GM12878 (cell line): ENCODE measurements at regions not wholly inside any gene's neighbourhood (a gene's known extent, or its start where the extent isn't known, plus 50 kb on each side); places are given as distances from the start of the nearest gene placed in this dataset.

ENCODE experiments used
- ATAC-seq: fragments of 200-7000 bp; cut with Tn5 transposase; 3 replicates; pipeline ENCODE4 v1.9.1; 2020; ENCODE audit warnings: mild to moderate bottlenecking, moderate library complexity
- BruUV-seq: library from RNA; stranded (reverse); fragments of 400-500 nt; replicated peaks from 2 replicates; lab custom pipeline; 2021; lab: Mats Ljungman, UMichigan
- CTCF ChIA-PET: fragments of 300-600 bp; sonication (Branson Sonifier 250); formaldehyde crosslinking; extraction: SDS; loops from one replicate; lab custom pipeline; 2021; ENCODE audit warnings: inconsistent platforms; lab: Yijun Ruan, JAX
- POLR2A ChIA-PET: fragments of 350-600 bp; formaldehyde crosslinking; extraction: SDS; loops from one replicate; lab custom pipeline; 2021; ENCODE audit warnings: inconsistent platforms; lab: Charles Lee
- RAD21 ChIA-PET: fragments of 300-600 bp; sonication (Branson Sonifier 250); formaldehyde crosslinking; loops from one replicate; lab custom pipeline; 2023; ENCODE audit warnings: antibody characterized with exemption; ENCODE audit not compliant: unreplicated experiment; lab: Charles Lee
- SMC1A ChIA-PET: fragments of 300-600 bp; sonication (Branson Sonifier 250); formaldehyde crosslinking; loops from one replicate; lab custom pipeline; 2023; ENCODE audit not compliant: unreplicated experiment, uncharacterized antibody; lab: Charles Lee
- DNase-seq: peaks from one replicate; pipeline ENCODE4 v3.0.0-alpha.2; 2011; ENCODE audit warnings: low read depth, low spot score
- FAIRE-seq: peaks from 3 replicates; lab custom pipeline; 2011; peaks lifted over from hg19 to GRCh38; lab: Jason Lieb, UNC
- H2AFZ ChIP-seq: 2 replicates; pipeline ENCODE4 v1.6.0; 2011; ENCODE audit warnings: low read depth, low read length, control low read depth; ENCODE audit not compliant: control insufficient read depth
- H3K27ac ChIP-seq: 2 replicates; pipeline ENCODE4 v1.5.1; 2011; ENCODE audit warnings: control low read depth; ENCODE audit not compliant: control insufficient read depth, insufficient read depth
- H3K27me3 ChIP-seq, 2 experiments: replicated peaks in 1 of 2; 2 replicates each; pipeline versions ENCODE4 v1.6.0 to v1.6.1; 2011; ENCODE audit warnings: low read length in 1 of 2; ENCODE audit not compliant: control insufficient read depth in 2 of 2, insufficient read depth in 2 of 2
- H3K36me3 ChIP-seq, 2 experiments: 2 replicates each; pipeline ENCODE4 v1.5.1; 2011; ENCODE audit warnings: low read length in 1 of 2; ENCODE audit not compliant: control insufficient read depth in 2 of 2, insufficient read depth in 2 of 2
- H3K4me1 ChIP-seq: 2 replicates; pipeline ENCODE4 v1.6.1; 2011; ENCODE audit warnings: mild to moderate bottlenecking, low read length, moderate library complexity, mixed read lengths; ENCODE audit not compliant: control insufficient read depth, insufficient read depth
- H3K4me2 ChIP-seq: 2 replicates; pipeline ENCODE4 v1.6.0; 2011; ENCODE audit warnings: control low read depth; ENCODE audit not compliant: control insufficient read depth, insufficient read depth
- H3K4me3 ChIP-seq: fragments of 200-600 bp; sonication (generic); 2 replicates; pipeline ENCODE4 v1.5.1; 2016
- H3K79me2 ChIP-seq: 2 replicates; pipeline ENCODE4 v1.6.0; 2011; ENCODE audit warnings: low read length; ENCODE audit not compliant: control insufficient read depth, insufficient read depth
- H3K9ac ChIP-seq: 2 replicates; pipeline ENCODE4 v1.8.0; 2011; ENCODE audit warnings: low read length, control low read depth, mixed read lengths; ENCODE audit not compliant: control insufficient read depth, insufficient read depth
- H3K9me3 ChIP-seq: replicated peaks from 3 replicates; pipeline ENCODE4 v1.5.1; 2011; ENCODE audit warnings: mild to moderate bottlenecking, low read length; ENCODE audit not compliant: control insufficient read depth, insufficient read depth
- H4K20me1 ChIP-seq: 2 replicates; pipeline ENCODE4 v1.6.0; 2011; ENCODE audit not compliant: control insufficient read depth, insufficient read depth
- E2F4 ChIP-seq: IDR thresholded peaks from 2 replicates; pipeline ENCODE4 v1.6.1; 2012; ENCODE audit warnings: low read depth, low read length, improper control_type of control experiment
- ELK1 ChIP-seq: IDR thresholded peaks from 2 replicates; pipeline ENCODE4 v1.6.1; 2012; ENCODE audit warnings: low read depth, low read length, improper control_type of control experiment
- GABPA ChIP-seq: IDR thresholded peaks from 2 replicates; pipeline ENCODE4 v1.6.1; 2014; ENCODE audit warnings: antibody characterized with exemption, low read depth, mild to moderate bottlenecking, inconsistent platforms
- IKZF1 ChIP-seq: fragments of 450-650 bp; conservative IDR thresholded peaks from 2 replicates; pipeline ENCODE4 v1.6.1; 2017; ENCODE audit warnings: antibody characterized with exemption, mild to moderate bottlenecking
- IKZF2 ChIP-seq, 2 experiments: fragments of 450-650 bp; IDR thresholded peaks; 2 replicates each; pipeline ENCODE4 v1.6.1; 2017; ENCODE audit warnings: mild to moderate bottlenecking in 2 of 2, moderate library complexity in 2 of 2
- MXI1 ChIP-seq: fragments of 150-350 bp; IDR thresholded peaks from 2 replicates; pipeline ENCODE4 v1.6.1; 2011; ENCODE audit warnings: low read depth, mild to moderate bottlenecking, inconsistent platforms, low read length, improper control_type of control experiment
- MYB ChIP-seq: fragments of 150-350 bp; IDR thresholded peaks from 2 replicates; pipeline ENCODE4 v1.6.1; 2014; ENCODE audit warnings: mild to moderate bottlenecking, low read depth, low read length, borderline replicate concordance
- PAX8 ChIP-seq: fragments of 450-650 bp; IDR thresholded peaks from 2 replicates; pipeline ENCODE4 v1.6.1; 2017; ENCODE audit warnings: mild to moderate bottlenecking, moderate library complexity
- TAF1 ChIP-seq: IDR thresholded peaks from 2 replicates; pipeline ENCODE4 v1.6.1; 2011; ENCODE audit warnings: mild to moderate bottlenecking, low read depth, low read length, borderline replicate concordance
- ZBTB40 ChIP-seq: fragments of 450-650 bp; IDR thresholded peaks from 2 replicates; pipeline ENCODE4 v1.6.1; 2016; ENCODE audit warnings: mild to moderate bottlenecking, moderate library complexity, borderline replicate concordance
- WGBS: methylation state at CpG from one replicate; pipeline ENCODE4 v1.1.6; 2016; ENCODE audit warnings: low lambda C conversion rate; ENCODE audit not compliant: insufficient replicate concordance, insufficient coverage; ENCODE audit errors: missing lambda C conversion rate; 5-methylcytosine and 5-hydroxymethylcytosine counted together
- in situ Hi-C: fragments of 300-500 bp; cut with MboI; formaldehyde crosslinking; loops from 9 replicates; pipeline ENCODE4 v1.14.3; 2018; ENCODE audit warnings: mixed read lengths
- intact Hi-C: fragments of 100-400 bp; cut with micrococcal nuclease; formaldehyde crosslinking; loops from one replicate; pipeline ENCODE4 v1.14.2; 2022; ENCODE audit not compliant: unreplicated experiment

GRCh38 chr13:87810391-87810801, 139.2 kb downstream of the SLITRK5 start (continued):
- no peak for TF ChIP-seq GABPA
- TF ChIP-seq, all 136 proteins: peak for 0

GRCh38 chr13:87810920-87811344, 139.8 kb downstream of the SLITRK5 start:
- TF ChIP-seq ELK1 (no peak), IKZF1 (no peak), MYB (no peak)
- Histone ChIP-seq H3K27ac (no peak overlapping the region), H3K4me3 (no peak overlapping the region), H4K20me1 (no peaks in the 10 kb centered on the region), H3K9me3 (no peaks in the 10 kb centered on the region), H3K4me1 (no peaks in the 10 kb centered on the region), H3K79me2 (no peaks in the 10 kb centered on the region), H3K9ac (no peak overlapping the region), H3K4me2 (no peak overlapping the region), H3K36me3 (no peaks in the 10 kb centered on the region), H3K27me3 (no peaks in the 10 kb centered on the region), H2AFZ (no peak overlapping the region)
- DNase-seq (no peak), FAIRE-seq (no peak), ATAC-seq (peak; percentile 47)
- no TSS peak for BruUV-seq
- SMC1A ChIA-PET = no interaction called here
- intact Hi-C loops = no loop called here
- in situ Hi-C loops = no loop called here
- 32% methylated on average over 14 of the region's 14 CpGs for WGBS
- CTCF ChIA-PET = no interaction called here
- POLR2A ChIA-PET = no interaction called here
- RAD21 ChIA-PET = no interaction called here

GRCh38 chr13:87814403-87814802, 143.2 kb downstream of the SLITRK5 start:
- ChIA-PET POLR2A (no interaction called here), RAD21 (no interaction called here), SMC1A (no interaction called here), CTCF (no interaction called here)
- in situ Hi-C loops (no loop called here), intact Hi-C loops (no loop called here)
- WGBS = 43% methylated on average over 3 of the region's 3 CpGs
- BruUV-seq = no TSS peak
- Histone ChIP-seq H3K27ac (no peak overlapping the region), H3K9me3 (no peaks in the 10 kb centered on the region), H4K20me1 (no peaks in the 10 kb centered on the region), H2AFZ (no peak overlapping the region), H3K9ac (no peak overlapping the region), H3K4me2 (no peak overlapping the region), H3K79me2 (no peaks in the 10 kb centered on the region), H3K4me1 (no peaks in the 10 kb centered on the region), H3K36me3 (no peaks in the 10 kb centered on the region), H3K4me3 (no peak overlapping the region), H3K27me3 (no peaks in the 10 kb centered on the region)
- no peak for TF ChIP-seq E2F4
- TF ChIP-seq PAX8 = no peak
- no peak for TF ChIP-seq TAF1
- no peak for TF ChIP-seq MXI1
- no peak for TF ChIP-seq IKZF2 (IDR thresholded peaks at IDR 0.05)
- TF ChIP-seq ZBTB40 = no peak
- DNase-seq (no peak), FAIRE-seq (no peak), ATAC-seq (no peak)
